CD4-positive, CD25-positive, alpha-beta regulatory T cell (primary cell): ENCODE measurements at regions not wholly inside any gene's neighbourhood (a gene's known extent, or its start where the extent isn't known, plus 50 kb on each side); places are given as distances from the start of the nearest gene placed in this dataset.

Experiments used
- ATAC-seq, 2 donors: fragments of 150-1000 bp; cut with Tn5 transposase; one replicate each; pipeline ENCODE4 v1.10.0; 2021; ENCODE audit warnings: low read depth in 2 of 2, moderate number of reproducible peaks in 2 of 2, moderate library complexity in 1 of 2
- DNase-seq, 3 donors: peaks; one replicate each; pipeline versions ENCODE4 v3.0.0 to v3.0.0-alpha.2; 2012 to 2022; ENCODE audit warnings: mixed read lengths in 1 of 3
- H3K27ac ChIP-seq: one replicate; pipeline ENCODE4 v1.7.0; 2013; ENCODE audit warnings: mild to moderate bottlenecking, low read length; ENCODE audit not compliant: insufficient read depth, poor library complexity, severe bottlenecking
- H3K27me3 ChIP-seq: one replicate; pipeline ENCODE4 v1.7.0; 2013; ENCODE audit warnings: low read length; ENCODE audit not compliant: control insufficient read depth, insufficient read depth
- H3K36me3 ChIP-seq: one replicate; pipeline ENCODE4 v1.7.0; 2013; ENCODE audit warnings: mild to moderate bottlenecking, low read length, moderate library complexity; ENCODE audit not compliant: control insufficient read depth, insufficient read depth
- H3K4me1 ChIP-seq: 2 replicates; pipeline ENCODE4 v1.7.0; 2013; ENCODE audit warnings: mild to moderate bottlenecking, low read length; ENCODE audit not compliant: insufficient read depth, control insufficient read depth, poor library complexity, severe bottlenecking
- H3K4me3 ChIP-seq: one replicate; pipeline ENCODE4 v1.7.0; 2013; ENCODE audit warnings: low read depth, mild to moderate bottlenecking, low read length, moderate library complexity
- H3K9me3 ChIP-seq, 2 experiments: 1 replicate in 1 of 2; 2 replicates in 1 of 2; pipeline ENCODE4 v1.7.0; 2013; ENCODE audit warnings: low read length in 2 of 2, mild to moderate bottlenecking in 1 of 2, moderate library complexity in 1 of 2; ENCODE audit not compliant: control insufficient read depth in 2 of 2
- H3K27ac Mint-ChIP-seq, 3 donors: one replicate each; pipeline ENCODE4 v1.8.0; 2020 to 2022; ENCODE audit warnings: mild to moderate bottlenecking in 3 of 3, mixed read lengths in 3 of 3, moderate library complexity in 2 of 3
- H3K27me3 Mint-ChIP-seq: one replicate; pipeline ENCODE4 v1.8.0; 2022; ENCODE audit warnings: mild to moderate bottlenecking, mixed read lengths
- H3K36me3 Mint-ChIP-seq: one replicate; pipeline ENCODE4 v1.8.0; 2020; ENCODE audit warnings: mixed read lengths
- H3K4me1 Mint-ChIP-seq, 4 donors: one replicate each; pipeline ENCODE4 v1.8.0; 2020 to 2022; ENCODE audit warnings: mixed read lengths in 4 of 4, mild to moderate bottlenecking in 1 of 4
- H3K4me3 Mint-ChIP-seq, 4 donors: one replicate each; pipeline ENCODE4 v1.8.0; 2020 to 2022; ENCODE audit warnings: mild to moderate bottlenecking in 4 of 4, mixed read lengths in 4 of 4, moderate library complexity in 3 of 4
- H3K9me3 Mint-ChIP-seq, 7 donors: one replicate each; pipeline ENCODE4 v1.8.0; 2020 to 2022; ENCODE audit warnings: mixed read lengths in 7 of 7, mild to moderate bottlenecking in 3 of 7, moderate library complexity in 2 of 7

GRCh38 chr12:130043685-130044406 is 118.4 kb upstream of the FZD10 start:
- no peaks in the 10 kb centered on the region for H3K4me1 ChIP-seq
- no peaks in the 10 kb centered on the region for H3K9me3 ChIP-seq
- H3K27ac Mint-ChIP-seq, result no peak overlapping the region
- H3K27me3 Mint-ChIP-seq, result peaks cover 5% of the 10 kb centered on the region
- no peak overlapping the region for H3K4me3 Mint-ChIP-seq
- DNase-seq (no peak), ATAC-seq (no peak)
- H3K4me1 Mint-ChIP-seq, result peaks cover 0 to 2% (median 0%) of the 10 kb centered on the region in 4 donors
- peaks cover 3% of the 10 kb centered on the region for H3K27me3 ChIP-seq
- no peak overlapping the region for H3K4me3 ChIP-seq
- H3K27ac ChIP-seq, result no peak overlapping the region
- peaks cover 0 to 7% (median 3%) of the 10 kb centered on the region in 7 donors for H3K9me3 Mint-ChIP-seq
- no peaks in the 10 kb centered on the region for H3K36me3 Mint-ChIP-seq
- H3K36me3 ChIP-seq, result no peaks in the 10 kb centered on the region

DNA sequence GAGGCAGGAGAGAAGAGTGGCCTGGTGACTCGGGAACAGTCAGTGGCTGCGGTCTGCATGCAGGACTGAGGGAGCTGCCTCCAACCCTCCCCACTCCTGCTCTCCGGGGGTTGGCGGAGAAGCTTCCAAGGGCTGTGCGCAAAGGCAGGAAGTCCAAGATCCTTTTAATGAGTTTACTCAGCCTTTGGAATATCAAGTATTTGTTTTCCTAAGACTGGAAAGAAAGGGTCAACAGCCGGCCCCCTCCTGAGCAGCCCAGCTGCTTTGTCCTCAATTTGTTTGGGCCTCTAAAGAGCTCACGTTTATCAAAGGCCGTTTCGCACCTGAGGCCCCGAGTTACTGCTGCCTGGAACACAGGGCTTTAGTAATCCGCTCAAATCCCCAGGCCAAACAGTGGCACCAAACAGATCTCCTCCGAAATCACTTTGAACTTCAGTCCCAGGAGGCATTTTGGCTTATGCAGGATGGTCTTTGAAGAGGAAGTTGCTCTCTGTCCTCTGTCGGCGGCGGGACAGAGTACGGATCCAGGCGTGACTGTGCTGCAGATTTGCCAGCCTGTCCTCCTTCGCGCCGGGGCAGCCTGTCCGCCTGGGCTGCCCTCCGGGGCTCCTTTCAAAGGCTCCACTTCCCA is 117.2 kb upstream of the FZD10 start:
- no peak for ATAC-seq
- no peaks in the 10 kb centered on the region for H3K36me3 ChIP-seq
- Mint-ChIP-seq H3K9me3 (peaks cover 2 to 7% (median 5%) of the 10 kb centered on the region in 7 donors), H3K4me1 (peaks cover 0 to 2% (median 0%) of the 10 kb centered on the region in 4 donors), H3K4me3 (no peak overlapping the region), H3K27ac (no peak overlapping the region), H3K36me3 (no peaks in the 10 kb centered on the region), H3K27me3 (peaks cover 5% of the 10 kb centered on the region)
- H3K9me3 ChIP-seq, result no peaks in the 10 kb centered on the region
- H3K27ac ChIP-seq, result no peak overlapping the region
- no peak for DNase-seq
- H3K27me3 ChIP-seq, result peaks cover 3% of the 10 kb centered on the region
- H3K4me1 ChIP-seq, result no peaks in the 10 kb centered on the region
- H3K4me3 ChIP-seq, result no peak overlapping the region

DNA sequence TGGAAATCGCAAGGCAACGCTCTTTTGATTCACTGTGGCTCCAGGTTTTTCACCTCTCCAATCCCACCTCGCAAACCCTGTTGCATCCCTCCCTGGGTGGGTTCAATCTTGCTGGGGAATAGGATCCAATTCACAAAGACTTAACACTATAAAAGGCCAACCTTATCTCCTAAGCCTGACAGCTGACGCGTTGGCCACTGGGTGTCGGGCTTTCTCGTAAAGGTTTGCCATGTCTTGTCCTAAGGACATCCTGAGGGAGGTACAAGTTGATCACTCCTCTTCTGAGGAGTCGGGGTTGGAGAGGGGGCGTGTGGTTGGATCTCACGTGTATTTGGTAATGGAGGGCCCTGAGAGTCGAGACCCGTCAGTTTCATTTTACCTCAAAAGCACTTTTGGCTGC is 112.6 kb upstream of the FZD10 start:
- H3K36me3 Mint-ChIP-seq, result no peaks in the 10 kb centered on the region

DNA sequence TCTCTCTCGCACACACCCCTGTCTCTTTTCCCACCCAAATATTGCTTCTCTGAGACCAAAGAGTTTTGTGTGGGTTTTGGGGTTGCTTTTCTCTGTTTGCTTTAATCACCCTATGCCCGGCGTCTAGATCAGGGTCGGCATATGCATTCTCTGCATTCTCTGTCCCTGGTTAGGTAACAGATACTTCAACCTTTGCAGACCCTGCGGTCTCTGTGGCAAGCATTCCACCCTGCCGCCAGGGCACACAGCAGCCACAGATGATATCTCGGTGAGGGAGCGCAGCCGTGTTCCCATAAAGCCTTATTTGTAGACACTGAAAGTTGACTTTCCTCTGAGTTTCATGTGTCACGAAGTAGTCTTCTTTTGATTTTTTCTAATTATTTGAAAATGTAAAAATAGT is 110.4 kb upstream of the FZD10 start:
- H3K36me3 Mint-ChIP-seq, result no peaks in the 10 kb centered on the region
- H3K27me3 ChIP-seq, result no peaks in the 10 kb centered on the region
- H3K4me1 Mint-ChIP-seq, result peaks cover 0 to 2% (median 0%) of the 10 kb centered on the region in 4 donors
- H3K27me3 Mint-ChIP-seq, result no peaks in the 10 kb centered on the region
- no peaks in the 10 kb centered on the region for H3K4me1 ChIP-seq
- no peak overlapping the region for H3K27ac ChIP-seq
- no peaks in the 10 kb centered on the region for H3K36me3 ChIP-seq
- DNase-seq, result no peak
- no peak overlapping the region for H3K27ac Mint-ChIP-seq
- no peak overlapping the region for H3K4me3 Mint-ChIP-seq
- H3K9me3 ChIP-seq, result no peaks in the 10 kb centered on the region
- peaks cover 0 to 10% (median 4%) of the 10 kb centered on the region in 7 donors for H3K9me3 Mint-ChIP-seq
- H3K4me3 ChIP-seq, result no peak overlapping the region
- no peak for ATAC-seq

More for the DNA sequence above, 112.6 kb upstream of the FZD10 start:
- Histone ChIP-seq H3K36me3 (no peaks in the 10 kb centered on the region), H3K4me3 (no peak overlapping the region), H3K27ac (no peak overlapping the region), H3K4me1 (no peaks in the 10 kb centered on the region), H3K9me3 (no peaks in the 10 kb centered on the region), H3K27me3 (peaks cover 3% of the 10 kb centered on the region)
- H3K4me3 Mint-ChIP-seq, result no peak overlapping the region
- peaks cover 0 to 2% (median 0%) of the 10 kb centered on the region in 4 donors for H3K4me1 Mint-ChIP-seq
- no peak for DNase-seq
- peaks cover 3% of the 10 kb centered on the region for H3K27me3 Mint-ChIP-seq
- ATAC-seq, result no peak
- H3K27ac Mint-ChIP-seq, result peak overlapping the region in 1 of 3 donors; percentile 45
- peaks cover 0 to 5% (median 2%) of the 10 kb centered on the region in 7 donors for H3K9me3 Mint-ChIP-seq

GRCh38 chr12:130053651-130054069 is 108.6 kb upstream of the FZD10 start:
- Mint-ChIP-seq H3K27me3 (no peaks in the 10 kb centered on the region), H3K4me3 (no peak overlapping the region), H3K9me3 (peaks cover 0 to 12% (median 4%) of the 10 kb centered on the region in 7 donors), H3K27ac (no peak overlapping the region), H3K4me1 (no peaks in the 10 kb centered on the region), H3K36me3 (no peaks in the 10 kb centered on the region)
- Histone ChIP-seq H3K27ac (no peak overlapping the region), H3K9me3 (no peaks in the 10 kb centered on the region), H3K27me3 (no peaks in the 10 kb centered on the region), H3K36me3 (no peaks in the 10 kb centered on the region), H3K4me3 (no peak overlapping the region), H3K4me1 (no peaks in the 10 kb centered on the region)
- ATAC-seq (no peak), DNase-seq (no peak)

DNA sequence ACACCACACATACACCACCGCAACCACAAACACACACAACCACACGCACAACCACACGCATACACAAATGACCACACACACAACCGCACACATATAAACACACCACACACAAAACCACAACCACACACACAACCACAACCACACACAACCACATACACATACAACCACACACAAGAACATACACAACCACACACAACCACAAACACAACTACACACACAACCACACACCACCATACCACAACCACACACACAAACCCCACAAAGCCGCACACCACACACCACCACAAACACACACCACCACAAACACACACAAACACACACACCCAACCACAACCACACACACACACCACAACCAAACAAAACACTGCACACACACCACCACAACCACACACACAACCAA is 107.5 kb upstream of the FZD10 start:
- H3K4me1 Mint-ChIP-seq, result no peaks in the 10 kb centered on the region
- H3K36me3 Mint-ChIP-seq, result no peaks in the 10 kb centered on the region
- no peaks in the 10 kb centered on the region for H3K9me3 ChIP-seq
- ATAC-seq (no peak), DNase-seq (no peak)
- H3K4me1 ChIP-seq, result no peaks in the 10 kb centered on the region
- no peak overlapping the region for H3K4me3 ChIP-seq
- no peak overlapping the region for H3K27ac Mint-ChIP-seq
- no peak overlapping the region for H3K27ac ChIP-seq
- no peaks in the 10 kb centered on the region for H3K36me3 ChIP-seq
- H3K27me3 Mint-ChIP-seq, result no peaks in the 10 kb centered on the region
- H3K27me3 ChIP-seq, result no peaks in the 10 kb centered on the region
- peaks cover 0 to 10% (median 4%) of the 10 kb centered on the region in 7 donors for H3K9me3 Mint-ChIP-seq
- no peak overlapping the region for H3K4me3 Mint-ChIP-seq

- H3K9me3 ChIP-seq, result no peaks in the 10 kb centered on the region
- ATAC-seq (no peak), DNase-seq (no peak)
- no peaks in the 10 kb centered on the region for H3K27me3 Mint-ChIP-seq
- H3K4me3 Mint-ChIP-seq, result no peak overlapping the region
- no peaks in the 10 kb centered on the region for H3K36me3 Mint-ChIP-seq
- no peaks in the 10 kb centered on the region for H3K4me1 Mint-ChIP-seq
- no peaks in the 10 kb centered on the region for H3K4me1 ChIP-seq
- H3K36me3 ChIP-seq, result no peaks in the 10 kb centered on the region
- no peak overlapping the region for H3K4me3 ChIP-seq
- no peak overlapping the region for H3K27ac Mint-ChIP-seq
- peaks cover 3 to 17% (median 8%) of the 10 kb centered on the region in 7 donors for H3K9me3 Mint-ChIP-seq
- H3K27ac ChIP-seq, result no peak overlapping the region
- H3K27me3 ChIP-seq, result no peaks in the 10 kb centered on the region
Observed at GRCh38 chr12:130058926-130059472, 103.3 kb upstream of the FZD10 start.
